Activated naive CD4-positive, alpha-beta T cell treated with anti-CD3 and anti-CD28 coated beads, Interleukin-2, amount 50 U/mL, for 16 hours (primary cell): ENCODE measurements at regions not wholly inside any gene's neighbourhood (a gene's known extent, or its start where the extent isn't known, plus 50 kb on each side); places are given as distances from the start of the nearest gene placed in this dataset.

ENCODE experiments used
- DNase-seq: peaks from one replicate; pipeline ENCODE4 v3.0.0-alpha.2; 2020

DNA sequence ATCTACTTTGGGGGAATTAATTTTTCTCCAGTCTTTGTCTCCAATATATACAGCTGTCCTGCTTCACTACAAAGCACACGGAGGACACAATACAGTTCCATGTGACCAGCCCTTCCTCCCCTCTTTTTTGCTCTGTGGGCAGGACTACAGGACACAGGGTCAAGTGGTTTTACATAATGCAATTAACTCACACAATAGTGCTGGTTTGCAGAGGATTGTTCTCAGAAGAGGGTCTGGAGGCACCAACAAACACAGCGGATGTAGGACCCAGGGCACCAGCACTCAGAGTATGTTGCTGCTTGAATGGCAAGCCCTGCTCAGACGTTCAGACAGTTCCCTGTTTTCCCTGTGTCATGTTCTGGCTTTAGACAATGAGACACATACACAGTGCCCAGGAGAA is 52.0 kb upstream of the NPTX2 start:
- DNase-seq: no peak

DNA sequence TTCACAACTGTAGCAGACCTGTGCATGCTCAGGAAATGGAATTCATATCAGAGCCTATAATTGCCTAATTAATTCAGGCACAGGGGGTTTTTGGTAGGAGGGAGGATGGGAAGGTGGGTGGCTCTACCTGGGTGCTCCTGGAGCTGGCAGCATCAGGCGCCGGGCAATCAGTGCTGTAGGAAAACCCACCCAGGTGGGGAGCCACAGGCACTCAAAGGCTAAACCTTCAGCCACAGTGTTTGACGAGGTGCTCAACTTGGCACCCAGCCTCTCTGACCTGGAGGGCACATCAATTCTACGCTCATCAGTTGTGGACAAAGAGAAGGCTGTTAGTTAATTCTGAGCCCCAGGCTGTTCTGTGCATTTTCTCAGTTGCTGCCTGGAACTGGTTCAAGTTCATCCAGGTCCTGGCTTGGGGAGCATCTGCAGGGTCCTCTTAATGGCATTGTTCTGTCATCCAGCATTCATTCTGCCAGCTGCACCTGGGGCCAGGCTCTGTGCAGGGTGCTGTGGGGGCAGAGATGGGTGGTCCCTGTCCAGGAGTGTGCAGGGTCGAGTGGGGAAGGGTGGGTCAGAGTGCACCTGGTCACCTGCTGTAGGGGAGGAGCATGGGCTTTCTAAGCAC is 54.1 kb upstream of the NPTX2 start:
- no peak for DNase-seq

DNA sequence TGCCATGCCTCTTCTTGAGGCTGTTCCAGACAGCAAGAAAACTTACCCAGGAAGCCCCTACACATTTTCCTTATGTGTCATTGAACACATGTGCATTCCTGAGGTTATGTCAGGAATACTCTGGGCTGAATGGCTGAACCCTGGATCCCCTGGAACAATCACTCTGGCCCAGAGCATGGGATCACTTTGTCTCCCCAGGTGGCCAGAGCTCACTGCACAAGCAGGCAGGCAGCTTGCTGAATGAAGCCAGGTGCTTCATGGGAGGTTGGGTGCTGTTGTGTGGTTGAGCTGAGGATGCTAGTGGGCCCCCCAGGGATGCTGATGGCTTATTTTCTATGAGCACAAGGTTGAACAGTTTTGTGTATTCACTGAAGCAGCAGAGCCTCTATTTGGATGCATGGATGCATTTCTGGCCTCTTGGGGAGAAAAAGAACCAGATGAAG is 54.7 kb upstream of the NPTX2 start:
- DNase-seq: no peak

DNA sequence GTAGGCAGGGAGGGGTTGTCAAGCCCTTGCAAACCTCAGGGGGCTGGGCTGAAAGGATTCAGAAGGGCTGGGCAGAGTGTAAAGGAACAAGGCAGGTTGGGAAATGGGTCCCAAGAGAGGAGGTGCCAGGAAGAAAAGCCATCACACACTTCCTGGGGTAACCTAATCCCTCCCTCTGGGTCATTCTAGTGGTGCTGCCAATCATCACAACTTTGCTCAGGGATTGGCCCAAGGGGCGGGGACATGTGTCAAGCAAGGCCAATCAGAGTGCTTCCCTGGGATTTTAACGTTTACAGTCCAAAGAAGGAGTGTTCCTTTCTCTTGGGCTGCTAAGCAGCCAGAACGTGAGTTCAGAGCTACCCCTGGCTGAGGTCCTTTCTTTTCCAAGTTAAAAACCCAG is 57.1 kb upstream of the NPTX2 start:
- DNase-seq: no peak

DNA sequence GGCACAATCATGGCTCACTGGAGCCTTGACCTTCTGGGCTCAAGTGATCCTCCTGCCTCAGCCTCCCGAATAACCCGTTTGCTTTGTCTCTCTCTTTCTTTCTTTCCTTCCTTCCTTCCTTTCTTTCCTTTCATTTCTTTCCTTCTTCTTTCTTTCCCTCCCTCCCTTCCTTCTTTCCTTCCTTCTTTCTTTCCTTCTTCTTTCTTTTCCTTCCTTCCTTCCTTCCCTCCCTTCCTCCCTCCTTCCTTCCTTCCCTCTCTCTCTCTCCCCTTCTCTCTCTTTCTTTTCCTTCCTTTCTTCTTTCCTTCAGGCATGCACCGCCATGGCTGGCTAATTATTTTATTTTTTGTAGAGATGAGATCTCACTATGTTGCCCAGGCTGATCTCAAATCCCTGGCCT is 57.9 kb upstream of the NPTX2 start:
- DNase-seq: no peak

DNA sequence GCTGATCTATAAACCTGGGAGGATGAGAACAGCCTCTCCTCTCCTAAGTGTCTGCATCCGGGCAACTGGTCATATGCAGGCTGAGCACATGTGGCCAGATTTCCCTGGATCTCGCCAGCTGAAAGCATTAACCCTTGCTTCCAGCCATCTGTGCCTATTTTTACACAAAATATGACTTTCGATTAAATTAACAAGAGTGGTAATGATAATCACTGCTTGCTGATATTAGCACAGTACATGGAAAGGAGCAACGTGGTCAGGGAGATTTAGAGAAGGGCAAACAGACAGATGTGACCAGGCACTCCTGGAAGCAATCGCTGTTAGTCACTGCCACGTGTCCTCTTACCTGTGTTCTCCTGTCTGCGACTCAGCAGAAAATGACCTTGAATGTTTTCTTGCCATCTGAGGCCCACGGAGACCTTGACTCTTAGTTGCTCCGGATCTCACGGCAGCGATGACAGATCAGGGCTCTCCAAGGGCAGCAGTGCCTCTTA is 59.5 kb upstream of the NPTX2 start:
- no peak for DNase-seq

DNA sequence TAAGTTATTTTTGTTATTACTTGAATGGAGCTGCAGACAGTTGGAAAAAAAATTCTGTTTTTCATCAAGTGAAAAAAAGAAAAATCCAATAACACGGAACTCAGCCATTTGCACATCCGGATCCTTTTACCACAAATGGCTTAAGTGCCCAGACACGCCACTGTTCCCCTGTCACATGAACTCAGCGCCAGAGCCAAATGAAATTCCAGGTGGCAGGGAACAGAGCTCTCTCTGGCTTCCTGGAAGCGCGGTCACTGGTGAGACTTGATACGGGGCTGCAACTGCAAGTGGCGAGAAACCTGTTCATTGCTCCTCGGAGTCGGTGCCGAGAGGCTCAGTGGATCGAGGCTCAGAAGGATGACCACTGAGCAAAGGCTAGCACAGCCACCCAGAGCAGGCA is 60.8 kb upstream of the NPTX2 start:
- no peak for DNase-seq

DNA sequence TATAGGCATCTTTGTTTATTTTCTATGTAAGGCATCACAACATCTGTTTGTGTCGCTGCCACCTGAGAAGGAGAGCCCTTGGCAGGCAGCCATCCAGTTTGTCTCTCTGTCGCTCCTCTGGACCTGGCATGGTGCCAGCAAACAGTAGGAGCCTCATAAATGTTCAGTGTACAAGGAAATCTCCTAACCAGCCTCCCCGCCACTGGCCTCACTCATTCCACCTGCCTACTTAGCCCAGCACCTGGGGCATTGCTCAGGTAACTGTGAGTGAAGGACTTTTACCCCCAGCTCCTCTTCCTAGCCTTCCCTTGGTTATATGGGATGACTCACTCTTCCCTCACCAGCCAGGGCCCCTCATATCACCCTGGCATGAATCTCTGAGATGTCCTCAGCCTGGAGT is 61.7 kb upstream of the NPTX2 start:
- DNase-seq: no peak

DNA sequence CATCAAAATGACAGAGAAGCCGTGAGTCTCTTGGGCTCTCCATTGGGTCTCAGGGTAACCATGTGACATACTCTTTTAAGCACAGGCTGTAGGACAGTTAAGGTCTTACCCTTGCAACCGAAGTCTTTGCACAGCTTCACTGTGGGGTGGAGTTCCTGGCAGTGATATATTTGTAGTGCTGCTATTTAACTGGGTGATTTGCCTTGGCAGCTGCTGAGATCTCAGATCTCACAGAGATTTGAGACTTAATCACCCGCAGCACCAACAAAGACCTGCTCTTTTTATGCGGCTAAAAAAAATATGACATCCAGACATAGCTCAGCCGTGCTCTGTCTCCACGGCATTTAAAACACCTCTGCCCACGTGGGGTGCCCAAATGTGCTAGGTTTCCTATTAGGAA is 63.4 kb upstream of the NPTX2 start:
- no peak for DNase-seq

DNA sequence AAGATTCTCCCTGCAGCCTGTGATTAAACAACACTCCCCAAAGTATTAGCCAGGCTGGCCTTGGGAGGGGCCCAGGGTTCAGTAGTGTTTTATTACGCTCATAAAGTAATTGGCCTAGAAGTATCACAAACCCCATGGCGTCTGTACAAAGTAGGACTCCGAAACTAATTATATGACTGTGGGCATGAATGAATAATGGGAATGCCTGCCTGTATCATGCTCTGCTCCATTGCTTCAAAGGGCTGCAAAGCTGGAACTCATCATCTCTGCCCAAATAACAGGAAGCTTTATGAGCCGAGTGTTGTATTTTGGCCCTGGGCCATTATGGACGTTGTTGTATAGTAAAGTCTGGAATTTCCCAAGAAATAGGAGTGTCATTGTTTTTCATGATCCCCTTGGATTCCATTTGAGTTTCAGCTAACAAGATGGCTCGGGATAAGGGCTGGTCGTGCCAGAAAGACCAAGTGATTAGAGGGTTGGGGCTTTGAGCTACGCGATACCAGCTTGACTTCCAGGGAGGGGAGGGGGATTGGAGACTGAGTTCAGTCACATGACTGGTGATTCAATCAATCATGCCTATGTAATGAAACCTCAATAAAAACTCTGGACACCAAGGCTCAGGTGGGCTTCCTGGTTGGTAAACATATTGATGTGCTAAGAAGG is 65.3 kb upstream of the NPTX2 start:
- DNase-seq: no peak

DNA sequence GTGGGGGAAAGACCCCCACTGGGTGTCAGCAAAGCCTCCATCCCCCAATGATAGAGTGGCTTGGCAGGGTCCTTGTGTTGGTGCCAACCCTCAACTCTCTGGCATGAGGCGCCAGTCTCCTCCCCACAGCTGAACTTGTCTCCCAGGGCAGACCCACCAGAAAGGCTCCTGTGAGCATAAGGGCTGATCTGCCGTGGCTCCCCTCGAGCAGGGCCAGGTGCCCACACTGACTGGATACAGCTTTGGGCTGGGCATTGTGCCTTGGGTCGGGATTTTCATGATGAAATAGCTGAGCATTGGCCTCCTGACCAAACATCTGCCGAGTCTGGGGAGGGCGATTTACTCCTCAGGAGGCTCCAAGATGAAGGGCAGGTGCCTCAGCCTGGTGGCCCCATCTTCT is 68.1 kb upstream of the NPTX2 start:
- no peak for DNase-seq

DNA sequence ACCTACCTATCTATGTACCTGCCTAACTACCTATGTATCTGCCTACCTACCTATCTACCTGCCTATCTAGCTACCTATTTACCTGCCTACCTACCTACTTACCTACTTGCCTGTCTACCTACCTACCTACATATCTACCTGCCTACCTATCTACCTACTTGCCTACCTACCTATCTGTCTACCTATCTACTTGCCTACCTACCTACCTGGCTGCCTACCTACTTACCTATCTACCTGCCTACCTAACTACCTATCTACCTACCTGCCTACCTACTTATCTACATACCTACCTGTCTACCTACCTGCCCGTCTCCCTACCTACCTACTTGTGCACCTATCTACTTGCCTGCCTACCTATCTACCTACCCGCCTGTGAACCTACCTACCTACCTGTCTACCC is 68.7 kb upstream of the NPTX2 start:
- no peak for DNase-seq

DNA sequence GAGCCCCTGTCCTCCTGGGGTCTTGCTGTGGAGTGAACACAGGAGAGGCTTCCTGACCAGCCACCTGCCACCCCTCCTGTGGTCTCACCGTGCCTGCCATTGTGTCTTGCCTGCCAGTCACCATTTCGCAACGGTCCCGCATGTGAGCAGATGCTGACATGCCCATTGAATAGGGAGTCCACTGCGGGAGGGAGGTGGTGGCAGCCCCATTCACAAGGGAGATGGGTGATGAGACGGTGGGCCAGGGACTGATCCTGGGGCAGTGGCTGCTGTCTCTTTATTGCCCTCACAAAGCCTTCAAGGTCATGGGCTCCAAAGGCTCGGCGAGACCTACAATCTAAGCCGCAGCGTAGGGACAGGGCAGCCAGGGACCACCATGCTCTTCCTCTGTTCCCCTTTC is 76.0 kb upstream of the NPTX2 start:
- no peak for DNase-seq

DNA sequence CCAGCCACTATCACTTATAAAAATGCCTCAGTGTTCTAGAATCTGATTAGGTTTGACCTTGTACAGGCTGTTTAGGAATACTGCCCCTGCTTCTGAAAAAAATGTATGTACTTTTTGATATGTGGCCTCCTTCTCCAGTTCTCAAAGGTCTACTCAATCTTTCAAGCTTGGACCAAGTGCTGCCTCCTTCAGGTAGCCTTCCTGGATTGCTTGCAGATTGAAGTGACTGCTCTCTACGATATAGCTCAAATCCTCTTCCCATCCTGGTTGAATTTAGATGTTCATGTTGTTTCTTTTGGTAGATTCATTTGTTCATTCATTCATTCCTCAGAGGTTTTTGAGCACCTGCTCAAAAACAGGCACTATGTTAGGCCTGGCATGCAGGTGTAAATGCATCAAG is 77.2 kb upstream of the NPTX2 start:
- no peak for DNase-seq

DNA sequence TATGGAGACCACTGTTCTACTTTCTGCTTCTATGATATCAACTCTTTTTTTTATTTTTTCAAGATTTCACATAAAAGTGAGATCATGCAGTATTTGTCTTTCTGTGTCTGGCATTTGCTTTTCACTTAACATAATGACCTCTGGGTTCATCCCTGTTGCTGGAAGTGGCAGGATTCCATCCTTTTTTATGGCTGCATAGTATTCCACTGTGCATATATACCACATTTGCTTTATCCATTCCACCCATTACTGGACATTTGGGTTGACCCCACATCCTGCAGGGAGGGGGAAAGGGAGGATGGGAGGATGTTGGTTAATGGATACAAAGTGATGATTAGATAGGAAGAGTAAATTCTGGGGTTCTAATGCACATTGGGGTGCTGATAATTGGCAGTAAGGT is 80.3 kb upstream of the NPTX2 start:
- DNase-seq: no peak

DNA sequence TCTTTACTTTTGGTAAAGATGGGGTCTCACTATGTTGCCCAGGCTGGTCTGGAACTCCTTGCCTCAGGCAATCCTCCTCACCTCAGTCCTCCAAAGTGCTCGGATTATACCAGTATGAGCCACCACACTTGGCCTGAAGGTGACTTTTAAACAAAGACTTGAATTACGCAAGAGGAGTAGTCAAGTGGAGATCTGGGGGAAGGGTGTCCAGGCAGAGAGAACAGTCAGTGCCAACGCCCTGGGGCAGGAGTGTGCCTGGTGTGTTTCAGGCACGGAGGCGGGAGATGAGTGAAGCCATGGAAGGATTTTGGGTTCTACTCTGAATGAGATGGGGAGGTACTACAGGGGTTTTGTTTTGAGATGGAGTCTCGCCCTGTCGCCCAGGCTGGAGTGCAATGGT is 82.6 kb upstream of the NPTX2 start:
- no peak for DNase-seq

DNA sequence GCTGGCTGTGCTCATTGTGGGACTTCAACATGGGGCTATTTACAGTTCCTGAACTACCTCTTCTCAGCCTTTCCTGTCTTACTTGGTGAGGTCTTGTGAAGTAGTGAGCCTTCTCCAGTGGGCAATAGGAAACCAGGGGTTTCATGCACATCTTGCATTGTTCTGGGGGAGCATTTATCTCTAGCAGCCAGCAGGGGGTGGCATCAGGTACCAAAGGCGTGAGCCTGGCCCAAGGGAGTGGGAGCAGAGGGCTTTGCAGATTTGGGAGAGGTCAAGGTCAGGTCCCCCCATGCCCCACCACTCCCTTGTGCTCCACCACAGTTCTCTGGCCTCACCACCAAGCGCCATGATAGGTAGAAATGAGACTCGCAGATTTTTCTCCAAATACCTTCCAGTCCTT is 85.4 kb upstream of the NPTX2 start:
- DNase-seq: no peak

DNA sequence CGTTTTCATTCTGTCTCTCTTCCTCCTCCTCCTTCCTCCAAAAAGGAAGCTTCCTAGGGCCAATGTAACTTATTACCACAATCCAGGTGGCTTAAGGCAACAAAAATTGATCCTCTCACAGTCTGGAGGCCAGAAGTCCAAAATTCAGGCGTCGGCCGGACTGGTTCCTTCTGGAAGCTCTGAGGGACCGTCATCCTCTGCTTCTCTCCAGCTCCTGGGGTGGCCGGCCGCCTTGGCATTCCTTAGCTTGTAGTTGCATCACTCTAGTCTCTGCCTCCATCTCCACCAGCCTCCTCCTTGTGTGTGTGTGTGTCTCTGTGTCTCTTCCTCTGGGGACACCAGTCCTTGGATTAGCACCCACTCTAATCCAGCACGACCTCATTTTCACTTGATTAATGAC is 89.0 kb upstream of the NPTX2 start:
- no peak for DNase-seq

DNA sequence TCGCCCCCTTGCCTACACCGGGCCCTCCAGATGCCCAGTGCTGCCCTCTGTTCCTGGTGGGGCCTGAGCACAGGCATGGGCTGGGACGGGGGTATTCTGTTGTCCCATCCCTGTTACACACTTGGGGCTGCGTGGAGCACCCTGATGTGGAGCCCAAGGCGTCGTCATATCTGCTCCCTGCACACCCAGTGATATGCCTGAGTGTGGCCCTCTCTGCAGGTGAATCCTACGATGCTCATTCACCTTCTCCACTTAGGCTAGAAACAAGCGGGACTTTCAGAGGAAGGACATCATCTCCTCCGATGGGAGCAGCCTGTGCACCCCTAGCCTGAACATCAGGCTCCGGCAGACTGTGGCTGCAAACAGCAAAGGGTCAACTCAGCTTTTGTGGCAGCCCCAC is 91.0 kb upstream of the NPTX2 start:
- no peak for DNase-seq

DNA sequence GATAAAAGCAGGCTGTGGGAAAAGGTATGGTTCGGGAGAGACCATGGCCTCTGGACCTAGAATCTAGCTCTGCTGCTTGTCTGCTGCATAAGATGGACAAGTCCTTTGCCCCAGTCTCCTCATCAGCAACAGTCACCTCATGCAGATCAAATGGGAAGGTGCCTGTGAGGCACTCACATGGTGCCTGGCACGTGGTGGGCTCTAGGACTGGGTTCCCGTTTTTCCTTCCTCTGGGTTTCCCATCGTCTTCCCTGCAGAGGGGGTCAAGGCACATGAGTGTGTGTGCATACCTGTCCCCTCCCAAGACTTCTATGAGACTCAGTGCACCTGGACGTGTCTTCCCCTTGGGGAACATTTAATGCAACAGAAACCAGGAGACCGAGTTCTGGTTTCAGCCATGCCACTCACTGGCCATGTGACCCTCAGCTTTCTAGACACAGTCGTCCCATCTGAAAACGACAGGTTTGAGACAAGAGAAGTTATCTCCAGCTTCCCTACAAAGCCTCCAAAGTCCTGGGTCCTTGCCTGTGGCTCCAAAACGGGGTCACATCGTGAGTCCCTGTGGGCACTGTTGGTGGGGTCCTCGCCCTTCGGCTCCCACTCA is 95.9 kb upstream of the NPTX2 start:
- DNase-seq: no peak

DNA sequence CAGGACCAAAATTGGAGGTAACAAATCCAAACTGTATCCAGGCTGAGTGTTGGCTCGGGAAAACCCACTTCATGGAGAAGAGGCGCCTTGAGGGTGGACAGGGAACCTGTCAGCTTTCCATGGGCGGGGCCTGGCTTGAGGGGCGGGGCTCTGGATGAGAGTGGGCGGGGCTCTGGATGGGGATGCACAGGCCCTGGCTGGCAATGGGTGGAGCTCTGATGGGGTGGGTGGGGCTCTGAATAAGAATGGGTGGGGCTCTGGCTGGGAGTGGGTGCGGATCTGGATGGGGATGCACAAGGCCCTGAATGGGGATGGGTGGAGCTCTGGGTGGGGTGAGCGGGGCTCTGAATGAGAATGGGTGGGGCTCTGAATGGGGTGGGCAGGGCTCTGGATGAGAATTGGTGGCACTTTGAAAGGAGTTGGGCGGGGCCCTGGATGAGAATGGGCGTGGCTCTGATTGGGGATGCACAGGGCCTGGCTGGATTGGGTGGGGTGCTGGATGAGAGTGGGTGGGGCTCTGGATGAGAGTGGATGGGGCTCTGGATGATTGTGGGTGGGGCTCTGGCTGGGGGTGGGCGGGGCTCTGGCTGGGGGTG is 96.6 kb upstream of the NPTX2 start:
- no peak for DNase-seq

DNA sequence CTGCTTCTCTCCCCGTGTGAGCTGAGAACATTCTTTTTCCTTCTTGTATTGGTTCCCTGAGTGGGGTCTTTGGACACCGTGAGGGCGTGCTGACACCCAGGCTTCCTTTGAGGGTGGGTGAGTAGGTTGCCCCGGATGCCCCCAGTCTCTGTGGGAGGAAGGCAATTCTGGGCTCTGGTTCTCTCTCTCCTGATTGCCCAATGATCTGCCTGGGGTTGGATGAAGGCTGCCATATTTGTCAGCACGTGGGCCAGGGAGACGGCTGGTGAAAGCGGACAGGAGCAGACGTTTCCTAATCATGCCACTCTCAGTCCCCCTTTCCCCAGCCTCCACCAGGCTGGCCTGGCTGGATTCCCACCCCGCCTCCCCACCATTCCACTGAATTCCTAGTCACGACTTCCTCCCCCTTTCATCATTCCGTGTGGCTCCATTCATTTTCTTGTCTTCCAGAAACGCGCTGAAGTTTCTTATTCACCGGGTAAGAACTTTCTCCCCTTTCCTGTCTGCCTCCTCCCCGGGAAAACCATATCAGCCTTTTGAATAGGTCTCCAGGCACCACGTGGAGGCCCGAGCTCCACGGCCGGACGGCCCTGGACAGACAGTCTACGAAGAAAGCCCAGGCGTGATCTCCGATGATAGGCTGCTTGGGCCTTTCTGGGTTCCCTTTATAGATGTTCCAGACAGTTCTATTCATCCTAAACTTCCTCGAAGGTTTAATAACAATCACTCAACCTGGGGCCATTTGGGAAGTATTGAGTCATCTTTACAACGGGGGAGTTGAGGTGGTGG is 98.7 kb upstream of the NPTX2 start:
- DNase-seq: no peak

DNA sequence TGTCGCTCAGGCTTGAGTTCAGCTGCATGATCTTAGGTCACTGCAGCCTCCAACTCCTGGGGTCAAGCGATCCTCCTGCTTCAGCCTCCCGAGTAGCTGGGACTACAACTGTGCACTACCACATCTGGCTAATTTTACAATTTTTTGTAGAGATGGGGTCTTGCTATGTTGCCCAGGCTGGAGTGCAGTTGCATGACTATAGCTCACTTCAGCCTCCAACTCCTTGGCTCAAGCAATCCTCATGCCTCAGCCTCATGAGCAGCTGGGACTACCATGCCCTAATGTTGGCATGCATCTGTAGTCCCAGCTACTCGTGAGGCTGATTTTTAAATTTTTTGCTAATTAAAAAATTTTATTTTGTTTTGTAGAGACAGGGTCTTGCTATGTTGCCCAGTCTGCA is 101.9 kb upstream of the NPTX2 start:
- DNase-seq: no peak
